ENCODE measurements at regions not wholly inside any gene's neighbourhood (a gene's known extent, or its start where the extent isn't known, plus 50 kb on each side); places are given as distances from the start of the nearest gene placed in this dataset.

- TF ChIP-seq CTCF (IDR thresholded peaks at IDR 0.05), result no peak
- no peak for TF ChIP-seq EZH2 (IDR thresholded peaks at IDR 0.05)
- TF ChIP-seq EZH2phosphoT487 (IDR thresholded peaks at IDR 0.05), result no peak
These were observed 661.6 kb downstream of the LRRC70 start for GRCh38 chr5:63240063-63240755.
